CD4-positive, alpha-beta T cell (primary cell): ENCODE measurements at regions not wholly inside any gene's neighbourhood (a gene's known extent, or its start where the extent isn't known, plus 50 kb on each side); places are given as distances from the start of the nearest gene placed in this dataset.
A peak's percentile ranks its signal among the peaks of the same experiment; 100 is the strongest.

ENCODE experiments used
- ATAC-seq: fragments of 200-7000 bp; cut with Tn5 transposase; one replicate; pipeline ENCODE4 v1.10.0; 2022; ENCODE audit warnings: mild to moderate bottlenecking; ENCODE audit not compliant: poor library complexity
- CTCF ChIA-PET: fragments of 350-600 bp; sonication (Branson Sonifier 250); formaldehyde crosslinking; loops from one replicate; lab custom pipeline; 2021; ENCODE audit warnings: antibody characterized with exemption, inconsistent platforms; lab: Charles Lee
- POLR2A ChIA-PET: fragments of 350-600 bp; sonication (Branson Sonifier 250); formaldehyde crosslinking; loops from one replicate; lab custom pipeline; 2021; ENCODE audit warnings: antibody characterized with exemption, inconsistent platforms; lab: Charles Lee
- DNase-seq, 14 experiments: peaks; one replicate each; pipeline ENCODE4 v3.0.0-alpha.2; 2013 to 2020; ENCODE audit warnings: mixed read lengths in 2 of 14
- H3K27ac ChIP-seq, 2 donors: one replicate each; pipeline versions ENCODE4 v1.5.1 to v1.7.0; 2013; ENCODE audit warnings: low read length in 2 of 2, low read depth in 1 of 2, mild to moderate bottlenecking in 1 of 2
- H3K27me3 ChIP-seq, 2 experiments: 1 replicate in 1 of 2; 2 replicates in 1 of 2; pipeline versions ENCODE4 v1.6.1 to v1.7.0; 2013; ENCODE audit warnings: low read length in 2 of 2, control low read depth in 1 of 2, mild to moderate bottlenecking in 1 of 2, moderate library complexity in 1 of 2; ENCODE audit not compliant: insufficient read depth in 2 of 2, control insufficient read depth in 1 of 2
- H3K36me3 ChIP-seq: one replicate; pipeline ENCODE4 v1.6.1; 2013; ENCODE audit warnings: low read length, control low read depth; ENCODE audit not compliant: insufficient read depth
- H3K4me1 ChIP-seq: one replicate; pipeline ENCODE4 v1.6.1; 2013; ENCODE audit warnings: low read length, control low read depth; ENCODE audit not compliant: insufficient read depth
- H3K4me3 ChIP-seq: one replicate; pipeline ENCODE4 v1.5.1; 2013; ENCODE audit warnings: mild to moderate bottlenecking, low read length, moderate library complexity
- H3K9me3 ChIP-seq, 2 experiments: 1 replicate in 1 of 2; 2 replicates in 1 of 2; pipeline versions ENCODE4 v1.6.1 to v1.7.0; 2013; ENCODE audit warnings: low read length in 2 of 2, mild to moderate bottlenecking in 2 of 2, control low read depth in 1 of 2, moderate library complexity in 1 of 2; ENCODE audit not compliant: control insufficient read depth in 1 of 2, insufficient read depth in 1 of 2
- H3K27ac Mint-ChIP-seq: one replicate; pipeline ENCODE4 v1.8.0; 2020; ENCODE audit warnings: mixed read lengths
- H3K27me3 Mint-ChIP-seq: one replicate; pipeline ENCODE4 v1.8.0; 2021; ENCODE audit warnings: mixed read lengths
- H3K36me3 Mint-ChIP-seq: one replicate; pipeline ENCODE4 v1.8.0; 2021; ENCODE audit warnings: low read depth, mixed read lengths
- H3K4me1 Mint-ChIP-seq: one replicate; pipeline ENCODE4 v1.8.0; 2021; ENCODE audit warnings: low read depth, mixed read lengths
- H3K4me3 Mint-ChIP-seq: one replicate; pipeline ENCODE4 v1.8.0; 2020; ENCODE audit warnings: mild to moderate bottlenecking, mixed read lengths
- H3K9me3 Mint-ChIP-seq: one replicate; pipeline ENCODE4 v1.8.0; 2020; ENCODE audit warnings: mixed read lengths
- intact Hi-C, 2 experiments: fragments of 100-400 bp; cut with DNase I in 1 of 2; cut with micrococcal nuclease in 1 of 2; formaldehyde crosslinking; loops; one replicate each; pipeline versions ENCODE4 v1.15.1 to v1.9.0; 2023 to 2025; cut with DNase I, micrococcal nuclease
- TF ChIP-seq, protein P1 (sequence below): fragments of 200-600 bp; IDR thresholded peaks from one replicate; pipeline ENCODE4 v1.8.0; 2022; ENCODE audit warnings: antibody characterized with exemption, mild to moderate bottlenecking

DNA sequence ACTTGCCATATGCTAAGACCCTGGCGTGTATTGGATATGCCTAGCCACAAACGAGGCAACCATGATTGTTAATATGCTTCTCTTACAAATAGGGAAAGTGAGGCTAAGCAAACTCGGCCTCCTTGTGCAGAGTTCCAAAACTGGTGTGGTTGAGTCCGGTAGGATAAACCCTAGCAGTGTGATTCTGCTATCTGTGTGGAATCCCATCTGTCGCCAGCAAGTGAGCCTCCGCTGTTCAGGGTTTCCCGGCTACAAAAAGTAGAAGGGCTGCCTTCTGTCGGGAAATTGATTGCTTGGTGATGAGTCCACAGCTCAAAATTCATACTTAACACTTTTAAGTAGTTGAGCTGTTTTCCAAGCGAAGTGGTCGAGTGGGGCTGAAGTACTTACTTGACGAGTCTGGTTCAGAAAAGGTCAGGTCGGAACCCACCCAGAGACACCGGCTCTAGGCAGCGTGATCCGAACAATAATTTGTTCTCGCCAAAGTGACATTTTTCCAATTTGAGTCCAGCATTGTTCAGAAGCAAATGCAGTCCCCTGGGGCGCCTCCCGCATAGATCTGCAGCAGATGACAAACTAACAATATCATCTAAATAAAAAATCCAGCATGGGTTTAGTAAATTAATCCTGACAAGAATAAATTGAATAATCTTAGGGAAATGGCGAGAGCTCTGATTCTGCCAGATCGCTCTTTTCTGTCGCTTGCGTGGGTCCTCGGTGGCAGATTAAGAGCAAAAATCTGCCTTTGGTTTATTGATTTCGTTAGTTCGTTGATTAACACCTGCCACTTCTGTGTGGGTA, 686.7 kb upstream of the RBFOX1 start:
- no peaks in the 10 kb centered on the region for H3K9me3 ChIP-seq

DNA sequence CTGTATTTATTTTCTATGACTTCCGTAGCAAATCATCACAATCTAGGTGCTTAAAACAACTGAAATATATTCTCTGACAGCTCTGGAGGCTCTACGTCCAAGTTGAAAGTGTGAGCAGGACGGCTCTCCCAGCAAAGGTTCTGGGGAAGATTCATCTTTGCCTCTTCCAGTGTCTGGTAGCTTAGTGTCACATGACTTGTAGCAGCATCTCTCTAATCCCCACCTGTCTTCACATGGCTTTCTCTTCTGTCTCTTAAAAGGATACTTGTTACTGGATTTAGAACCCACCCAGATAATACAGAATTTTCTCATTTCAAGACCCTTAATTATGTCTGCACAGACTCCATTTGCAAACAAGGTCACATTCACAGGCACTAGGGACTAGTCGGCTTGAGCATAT, 687.7 kb upstream of the RBFOX1 start:
- Histone ChIP-seq H3K4me1 (no peaks in the 10 kb centered on the region), H3K27me3 (peaks cover 0 to 3% of the 10 kb centered on the region in 2 experiments), H3K9me3 (no peaks in the 10 kb centered on the region), H3K27ac (no peak overlapping the region), H3K36me3 (no peaks in the 10 kb centered on the region), H3K4me3 (no peak overlapping the region)
- DNase-seq (no peak), ATAC-seq (no peak)
- intact Hi-C loops = loop anchor here (5.0 kb wide), 2 partner anchors 53 to 1408 kb away; no protein-coding TSS in a partner anchor
- Mint-ChIP-seq H3K9me3 (no peaks in the 10 kb centered on the region), H3K36me3 (no peaks in the 10 kb centered on the region), H3K27me3 (peaks cover 7% of the 10 kb centered on the region), H3K4me3 (no peak overlapping the region), H3K4me1 (peaks cover 4% of the 10 kb centered on the region), H3K27ac (no peak overlapping the region)
- TF ChIP-seq, protein P1, sequence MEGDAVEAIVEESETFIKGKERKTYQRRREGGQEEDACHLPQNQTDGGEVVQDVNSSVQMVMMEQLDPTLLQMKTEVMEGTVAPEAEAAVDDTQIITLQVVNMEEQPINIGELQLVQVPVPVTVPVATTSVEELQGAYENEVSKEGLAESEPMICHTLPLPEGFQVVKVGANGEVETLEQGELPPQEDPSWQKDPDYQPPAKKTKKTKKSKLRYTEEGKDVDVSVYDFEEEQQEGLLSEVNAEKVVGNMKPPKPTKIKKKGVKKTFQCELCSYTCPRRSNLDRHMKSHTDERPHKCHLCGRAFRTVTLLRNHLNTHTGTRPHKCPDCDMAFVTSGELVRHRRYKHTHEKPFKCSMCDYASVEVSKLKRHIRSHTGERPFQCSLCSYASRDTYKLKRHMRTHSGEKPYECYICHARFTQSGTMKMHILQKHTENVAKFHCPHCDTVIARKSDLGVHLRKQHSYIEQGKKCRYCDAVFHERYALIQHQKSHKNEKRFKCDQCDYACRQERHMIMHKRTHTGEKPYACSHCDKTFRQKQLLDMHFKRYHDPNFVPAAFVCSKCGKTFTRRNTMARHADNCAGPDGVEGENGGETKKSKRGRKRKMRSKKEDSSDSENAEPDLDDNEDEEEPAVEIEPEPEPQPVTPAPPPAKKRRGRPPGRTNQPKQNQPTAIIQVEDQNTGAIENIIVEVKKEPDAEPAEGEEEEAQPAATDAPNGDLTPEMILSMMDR = no peak
- ChIA-PET POLR2A (no interaction called here), CTCF (no interaction called here)

More for the DNA sequence above, 686.7 kb upstream of the RBFOX1 start:
- H3K27ac Mint-ChIP-seq = no peak overlapping the region
- TF ChIP-seq, protein P1 = no peak
- H3K36me3 ChIP-seq = no peaks in the 10 kb centered on the region
- ATAC-seq (no peak), DNase-seq (no peak)
- no peak overlapping the region for H3K27ac ChIP-seq
- peaks cover 7% of the 10 kb centered on the region for H3K27me3 Mint-ChIP-seq
- H3K4me1 ChIP-seq = no peaks in the 10 kb centered on the region
- H3K4me1 Mint-ChIP-seq = peaks cover 4% of the 10 kb centered on the region
- intact Hi-C loops = no loop called here
- ChIA-PET POLR2A (no interaction called here), CTCF (no interaction called here)
- peaks cover 0 to 3% of the 10 kb centered on the region in 2 experiments for H3K27me3 ChIP-seq
- no peak overlapping the region for H3K4me3 Mint-ChIP-seq
- no peak overlapping the region for H3K4me3 ChIP-seq
- no peaks in the 10 kb centered on the region for H3K9me3 Mint-ChIP-seq
- H3K36me3 Mint-ChIP-seq = no peaks in the 10 kb centered on the region

DNA sequence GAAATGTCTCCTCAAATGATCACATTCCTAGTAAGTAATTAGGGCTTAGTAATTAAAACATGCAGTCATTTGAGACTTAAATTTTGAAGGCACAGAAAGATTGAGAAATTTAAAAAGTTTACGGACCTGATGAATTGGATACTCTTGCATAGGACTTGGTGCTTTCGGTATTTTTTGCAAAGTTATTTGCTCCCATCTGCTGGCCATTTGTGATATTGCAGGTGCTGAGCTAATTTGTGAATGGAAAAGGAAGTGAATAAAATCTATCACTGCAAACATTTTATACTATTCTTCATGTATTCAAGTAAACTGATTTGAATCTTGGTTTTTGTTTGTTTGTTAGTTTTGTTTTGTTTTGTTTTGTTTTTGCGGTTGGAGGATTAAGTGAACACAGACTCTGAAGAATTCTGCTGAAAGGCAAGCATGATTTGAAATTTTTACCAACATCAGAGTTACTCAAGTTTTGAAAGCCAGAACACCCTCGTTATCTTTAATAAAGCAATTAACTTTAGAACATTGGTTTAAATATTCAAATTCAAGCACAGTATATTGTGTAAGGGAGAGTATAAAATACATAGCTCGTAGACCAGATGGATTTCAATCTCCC, 689.5 kb upstream of the RBFOX1 start:
- peaks cover 0 to 3% of the 10 kb centered on the region in 2 experiments for H3K27me3 ChIP-seq
- POLR2A ChIA-PET = no interaction called here
- no peaks in the 10 kb centered on the region for H3K36me3 ChIP-seq
- H3K27ac ChIP-seq = no peak overlapping the region
- H3K4me3 Mint-ChIP-seq = no peak overlapping the region
- no peaks in the 10 kb centered on the region for H3K4me1 ChIP-seq
- CTCF ChIA-PET = interaction anchor here (1.2 kb wide), 1 partner anchor 13 kb away, joined by 3 read pairs; no protein-coding TSS in a partner anchor
- H3K4me1 Mint-ChIP-seq = peaks cover 4% of the 10 kb centered on the region
- peaks cover 7% of the 10 kb centered on the region for H3K27me3 Mint-ChIP-seq
- intact Hi-C loops = loop anchor here (5.0 kb wide), 2 partner anchors 51 to 1406 kb away; no protein-coding TSS in a partner anchor
- ATAC-seq (no peak), DNase-seq (peak in 11 of 14 experiments; percentile 1 to 45 (median 19))
- no peaks in the 10 kb centered on the region for H3K36me3 Mint-ChIP-seq
- TF ChIP-seq, protein P1 = peak; percentile 83
- H3K27ac Mint-ChIP-seq = no peak overlapping the region
- H3K9me3 Mint-ChIP-seq = no peaks in the 10 kb centered on the region
- H3K9me3 ChIP-seq = no peaks in the 10 kb centered on the region
- no peak overlapping the region for H3K4me3 ChIP-seq
